ENCODE measurements at regions not wholly inside any gene's neighbourhood (a gene's known extent, or its start where the extent isn't known, plus 50 kb on each side); places are given as distances from the start of the nearest gene placed in this dataset.

- Mint-ChIP-seq H3K36me3 (ENCODE audit: insufficient read depth) (peaks cover 2% of the 10 kb centered on the region), H3K4me1 (peaks cover 34% of the 10 kb centered on the region), H3K4me3 (peak overlapping the region; percentile 61), H3K27ac (ENCODE audit: low read depth) (peak overlapping the region; percentile 48), H3K27me3 (peaks cover 90% of the 10 kb centered on the region), H3K9me3 (no peaks in the 10 kb centered on the region)
- ATAC-seq (replicated peaks; ENCODE audit: extremely low read depth, poor library complexity, severe bottlenecking) = no peak
- no peak for DNase-seq (ENCODE audit: low spot score in 2 of 2)
Measured at GRCh38 chr7:155372782-155373358, 75.2 kb downstream of the INSIG1 start.

GRCh38 chr7:155373359-155374273 lies 75.9 kb downstream of the INSIG1 start:
- DNase-seq (ENCODE audit: low spot score in 2 of 2) (no peak), ATAC-seq (replicated peaks; ENCODE audit: extremely low read depth, poor library complexity, severe bottlenecking) (no peak)
- peak overlapping the region; percentile 61 for H3K4me3 Mint-ChIP-seq
- peaks cover 91% of the 10 kb centered on the region for H3K27me3 Mint-ChIP-seq
- H3K9me3 Mint-ChIP-seq = no peaks in the 10 kb centered on the region
- peaks cover 35% of the 10 kb centered on the region for H3K4me1 Mint-ChIP-seq
- H3K27ac Mint-ChIP-seq (ENCODE audit: low read depth) = peak overlapping the region; percentile 48
- H3K36me3 Mint-ChIP-seq (ENCODE audit: insufficient read depth) = peaks cover 2% of the 10 kb centered on the region

- Mint-ChIP-seq H3K4me1 (peaks cover 35% of the 10 kb centered on the region), H3K9me3 (no peaks in the 10 kb centered on the region), H3K4me3 (peak overlapping the region; percentile 61), H3K27me3 (peaks cover 91% of the 10 kb centered on the region), H3K27ac (ENCODE audit: low read depth) (no peak overlapping the region), H3K36me3 (ENCODE audit: insufficient read depth) (peaks cover 2% of the 10 kb centered on the region)
- DNase-seq (ENCODE audit: low spot score in 2 of 2) (no peak), ATAC-seq (replicated peaks; ENCODE audit: extremely low read depth, poor library complexity, severe bottlenecking) (no peak)
Measured at GRCh38 chr7:155374276-155375252, 76.9 kb downstream of the INSIG1 start.

- Mint-ChIP-seq H3K27me3 (peaks cover 92% of the 10 kb centered on the region), H3K9me3 (no peaks in the 10 kb centered on the region), H3K36me3 (ENCODE audit: insufficient read depth) (peaks cover 2% of the 10 kb centered on the region), H3K4me3 (peak overlapping the region; percentile 39), H3K27ac (ENCODE audit: low read depth) (no peak overlapping the region), H3K4me1 (peaks cover 42% of the 10 kb centered on the region)
- DNase-seq (ENCODE audit: low spot score in 2 of 2) (no peak), ATAC-seq (replicated peaks; ENCODE audit: extremely low read depth, poor library complexity, severe bottlenecking) (no peak)
Measured at GRCh38 chr7:155375337-155376277, 77.9 kb downstream of the INSIG1 start.

- Mint-ChIP-seq H3K9me3 (no peaks in the 10 kb centered on the region), H3K27ac (ENCODE audit: low read depth) (no peak overlapping the region), H3K4me3 (no peak overlapping the region), H3K4me1 (peaks cover 48% of the 10 kb centered on the region), H3K27me3 (peaks cover 96% of the 10 kb centered on the region), H3K36me3 (ENCODE audit: insufficient read depth) (peaks cover 2% of the 10 kb centered on the region)
- no peak for ATAC-seq (replicated peaks; ENCODE audit: extremely low read depth, poor library complexity, severe bottlenecking)
- no peak for DNase-seq (ENCODE audit: low spot score in 2 of 2)
Measured at GRCh38 chr7:155377071-155377837, 79.6 kb downstream of the INSIG1 start.

- Mint-ChIP-seq H3K4me3 (no peak overlapping the region), H3K27me3 (peaks cover 99% of the 10 kb centered on the region), H3K9me3 (no peaks in the 10 kb centered on the region), H3K4me1 (peaks cover 45% of the 10 kb centered on the region), H3K27ac (ENCODE audit: low read depth) (no peak overlapping the region), H3K36me3 (ENCODE audit: insufficient read depth) (peaks cover 2% of the 10 kb centered on the region)
- DNase-seq (ENCODE audit: low spot score in 2 of 2) (no peak), ATAC-seq (replicated peaks; ENCODE audit: extremely low read depth, poor library complexity, severe bottlenecking) (no peak)
Measured at GRCh38 chr7:155377838-155378579, 79.9 kb upstream of the EN2 start.

GRCh38 chr7:155378580-155378934 lies 79.4 kb upstream of the EN2 start:
- peaks cover 99% of the 10 kb centered on the region for H3K27me3 Mint-ChIP-seq
- no peak for DNase-seq (ENCODE audit: low spot score in 2 of 2)
- no peak for ATAC-seq (replicated peaks; ENCODE audit: extremely low read depth, poor library complexity, severe bottlenecking)
- no peak overlapping the region for H3K27ac Mint-ChIP-seq (ENCODE audit: low read depth)
- no peaks in the 10 kb centered on the region for H3K9me3 Mint-ChIP-seq
- H3K4me3 Mint-ChIP-seq = no peak overlapping the region
- peaks cover 40% of the 10 kb centered on the region for H3K4me1 Mint-ChIP-seq
- H3K36me3 Mint-ChIP-seq (ENCODE audit: insufficient read depth) = no peaks in the 10 kb centered on the region

- Mint-ChIP-seq H3K27ac (ENCODE audit: low read depth) (no peak overlapping the region), H3K4me1 (peaks cover 34% of the 10 kb centered on the region)
Measured at GRCh38 chr7:155378959-155379871, 78.7 kb upstream of the EN2 start.

GRCh38 chr7:155380221-155380861 lies 77.6 kb upstream of the EN2 start:
- DNase-seq (ENCODE audit: low spot score in 2 of 2) (peak; percentile 35 to 46), ATAC-seq (replicated peaks; ENCODE audit: extremely low read depth, poor library complexity, severe bottlenecking) (peak; percentile 76)
- Mint-ChIP-seq H3K27ac (ENCODE audit: low read depth) (no peak overlapping the region), H3K36me3 (ENCODE audit: insufficient read depth) (no peaks in the 10 kb centered on the region), H3K27me3 (peaks cover 100% of the 10 kb centered on the region), H3K4me1 (peaks cover 30% of the 10 kb centered on the region), H3K9me3 (no peaks in the 10 kb centered on the region), H3K4me3 (no peak overlapping the region)

More at GRCh38 chr7:155378959-155379871, 78.7 kb upstream of the EN2 start:
- peaks cover 100% of the 10 kb centered on the region for H3K27me3 Mint-ChIP-seq
- no peak overlapping the region for H3K4me3 Mint-ChIP-seq
- H3K9me3 Mint-ChIP-seq = no peaks in the 10 kb centered on the region
- no peaks in the 10 kb centered on the region for H3K36me3 Mint-ChIP-seq (ENCODE audit: insufficient read depth)
- ATAC-seq (replicated peaks; ENCODE audit: extremely low read depth, poor library complexity, severe bottlenecking) (no peak), DNase-seq (ENCODE audit: low spot score in 2 of 2) (no peak)

Measured in central memory CD8-positive, alpha-beta T cell (primary cell).